Upper lobe of right lung (tissue), 1 donor: ENCODE measurements at regions not wholly inside any gene's neighbourhood (a gene's known extent, or its start where the extent isn't known, plus 50 kb on each side); places are given as distances from the start of the nearest gene placed in this dataset.
A peak's percentile ranks its signal among the peaks of the same experiment; 100 is the strongest.
"Not testable (repeated sequence)": the region's sequence is repeated elsewhere in the genome, so short reads cannot be mapped to it uniquely, and the experiment has no call there.

Experiments used
- ATAC-seq: fragments of 200-7000 bp; cut with Tn5 transposase; one replicate; pipeline ENCODE4 v1.9.1; 2020; ENCODE audit warnings: mild to moderate bottlenecking, moderate library complexity
- DNase-seq: peaks from one replicate; pipeline ENCODE4 v3.0.0-alpha.2; 2020
- H3K27ac ChIP-seq: fragments of 200-600 bp; one replicate; pipeline ENCODE4 v1.8.0; 2022
- H3K27me3 ChIP-seq: fragments of 200-600 bp; one replicate; pipeline ENCODE4 v1.8.0; 2022; ENCODE audit warnings: mild to moderate bottlenecking
- H3K36me3 ChIP-seq: fragments of 200-600 bp; one replicate; pipeline ENCODE4 v1.8.0; 2022
- H3K4me1 ChIP-seq: fragments of 200-600 bp; one replicate; pipeline ENCODE4 v1.8.0; 2022
- H3K4me3 ChIP-seq: fragments of 200-600 bp; one replicate; pipeline ENCODE4 v1.8.0; 2022; ENCODE audit warnings: mild to moderate bottlenecking
- H3K9me3 ChIP-seq: fragments of 200-600 bp; one replicate; pipeline ENCODE4 v1.8.0; 2022
- CTCF ChIP-seq: fragments of 200-600 bp; IDR thresholded peaks from one replicate; pipeline ENCODE4 v1.8.0; 2022; ENCODE audit warnings: antibody characterized with exemption
- intact Hi-C: fragments of 100-400 bp; cut with DNase I; formaldehyde crosslinking; loops from one replicate; pipeline ENCODE4 v1.11.0; 2022
- donor health status: DM: no; HTN: yes; CAD: no; lungs with severe emphysema.

DNA sequence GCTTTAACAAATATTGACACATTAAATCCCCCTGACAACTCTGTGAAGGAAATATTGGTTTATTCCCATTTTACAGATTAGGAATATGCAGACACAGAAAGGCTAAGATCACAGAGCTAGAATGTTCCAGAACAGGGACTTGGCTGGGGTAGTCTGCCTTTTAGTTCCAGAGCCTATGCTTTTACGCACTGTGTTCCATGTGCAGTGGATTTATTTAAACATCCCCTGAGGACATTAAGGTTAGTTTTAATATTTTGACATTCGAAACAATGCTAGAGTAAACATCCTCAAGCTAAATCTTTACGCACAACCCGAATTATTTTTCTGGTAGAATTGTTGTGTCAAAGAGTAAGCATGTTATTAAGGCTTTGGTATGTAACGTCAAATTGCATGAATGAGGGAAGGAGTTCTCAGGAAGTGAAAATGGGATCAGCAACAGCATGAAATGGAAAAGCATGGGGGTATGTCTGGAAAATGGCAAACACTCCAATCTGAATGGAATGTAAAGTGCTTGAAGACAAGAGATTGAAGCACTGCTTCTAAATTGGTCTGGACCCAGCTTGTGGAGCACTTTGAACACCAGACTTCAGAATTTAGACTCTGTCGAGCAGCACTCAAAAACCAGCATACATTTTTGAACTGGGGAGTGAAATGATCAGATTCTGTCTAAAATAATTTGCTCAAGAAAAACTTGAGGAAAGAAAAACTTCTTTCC is 429.9 kb downstream of the CD83 start:
- no peaks in the 10 kb centered on the region for H3K27me3 ChIP-seq
- H3K4me3 ChIP-seq = no peak overlapping the region
- no peaks in the 10 kb centered on the region for H3K4me1 ChIP-seq
- no peak overlapping the region for H3K27ac ChIP-seq
- ATAC-seq (peak; percentile 75), DNase-seq (no peak)
- TF ChIP-seq CTCF = no peak
- no peaks in the 10 kb centered on the region for H3K36me3 ChIP-seq
- intact Hi-C loops = no loop called here
- H3K9me3 ChIP-seq = no peaks in the 10 kb centered on the region

DNA sequence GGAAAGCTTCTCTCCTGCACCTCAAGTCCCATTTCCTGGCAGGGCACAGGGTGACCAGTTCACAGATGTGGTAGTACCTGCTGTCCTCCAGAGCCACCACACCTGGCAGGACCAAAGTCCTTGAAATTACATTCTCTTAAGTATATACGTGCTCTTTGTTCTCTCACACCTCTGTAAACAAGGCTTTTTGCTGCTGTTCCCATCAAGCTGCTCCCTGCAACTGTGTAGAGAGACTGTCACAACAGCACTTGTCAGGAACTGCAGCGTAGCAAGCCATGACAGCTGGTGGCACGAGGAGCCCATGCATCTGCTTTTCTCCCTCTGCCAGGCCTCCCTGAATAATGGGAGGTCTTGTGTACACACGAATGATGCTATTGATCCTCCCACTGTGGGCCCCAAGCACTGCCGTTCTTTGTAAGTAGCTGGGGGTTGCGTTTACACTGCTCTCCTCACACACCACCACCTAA is 431.8 kb downstream of the CD83 start:
- Histone ChIP-seq H3K4me3 (no peak overlapping the region), H3K4me1 (no peaks in the 10 kb centered on the region), H3K9me3 (no peaks in the 10 kb centered on the region), H3K27ac (no peak overlapping the region), H3K36me3 (no peaks in the 10 kb centered on the region), H3K27me3 (no peaks in the 10 kb centered on the region)
- intact Hi-C loops = no loop called here
- ATAC-seq (peak; percentile 52), DNase-seq (no peak)
- no peak for TF ChIP-seq CTCF

DNA sequence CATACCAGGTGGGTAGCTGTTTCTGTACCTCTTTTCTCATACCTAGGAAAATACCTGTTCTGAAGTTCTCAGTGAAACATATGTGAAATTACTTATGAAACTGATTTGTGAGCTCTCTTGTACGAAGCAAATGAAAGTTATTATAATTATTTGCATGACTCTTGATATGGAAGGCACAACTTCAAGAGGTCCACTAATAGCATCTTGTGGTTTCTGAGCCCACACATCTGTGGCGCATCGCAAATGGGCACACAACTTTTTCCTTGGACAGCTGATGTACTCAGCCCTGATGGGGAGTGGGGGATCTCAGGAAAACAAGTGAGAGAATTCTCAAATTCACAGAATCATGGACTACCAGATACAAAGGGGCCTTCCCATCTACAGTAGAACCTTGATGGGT is 432.3 kb downstream of the CD83 start:
- no peak for ATAC-seq
- intact Hi-C loops = no loop called here

DNA sequence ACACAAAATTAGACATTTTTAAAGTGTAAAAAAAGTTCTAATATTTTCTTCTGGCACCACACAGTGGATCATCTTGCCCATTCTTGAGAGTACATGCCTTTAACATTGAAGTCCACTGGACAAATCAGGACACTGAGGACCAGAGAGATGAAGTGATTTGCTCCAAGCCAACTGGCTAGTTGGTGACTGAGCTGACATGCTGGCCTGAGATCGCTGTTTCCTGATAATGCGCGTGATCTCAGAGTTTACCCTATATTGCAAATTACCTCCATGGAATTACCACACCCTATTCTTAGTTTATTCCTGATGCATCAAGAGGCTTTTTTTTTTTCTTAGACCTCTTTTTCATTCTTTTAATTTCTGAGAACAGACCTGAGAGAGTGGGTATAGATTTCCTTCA is 432.8 kb downstream of the CD83 start:
- ATAC-seq = no peak
- H3K9me3 ChIP-seq = no peaks in the 10 kb centered on the region
- H3K27ac ChIP-seq = no peak overlapping the region
- no peak for DNase-seq
- no peaks in the 10 kb centered on the region for H3K4me1 ChIP-seq
- H3K27me3 ChIP-seq = no peaks in the 10 kb centered on the region
- no peak for TF ChIP-seq CTCF
- no peak overlapping the region for H3K4me3 ChIP-seq
- no peaks in the 10 kb centered on the region for H3K36me3 ChIP-seq
- intact Hi-C loops = no loop called here

More for the DNA sequence above, 432.3 kb downstream of the CD83 start:
- Histone ChIP-seq H3K27me3 (no peaks in the 10 kb centered on the region), H3K9me3 (no peaks in the 10 kb centered on the region), H3K4me3 (no peak overlapping the region), H3K4me1 (no peaks in the 10 kb centered on the region), H3K36me3 (no peaks in the 10 kb centered on the region), H3K27ac (no peak overlapping the region)
- no peak for TF ChIP-seq CTCF
- DNase-seq = no peak

DNA sequence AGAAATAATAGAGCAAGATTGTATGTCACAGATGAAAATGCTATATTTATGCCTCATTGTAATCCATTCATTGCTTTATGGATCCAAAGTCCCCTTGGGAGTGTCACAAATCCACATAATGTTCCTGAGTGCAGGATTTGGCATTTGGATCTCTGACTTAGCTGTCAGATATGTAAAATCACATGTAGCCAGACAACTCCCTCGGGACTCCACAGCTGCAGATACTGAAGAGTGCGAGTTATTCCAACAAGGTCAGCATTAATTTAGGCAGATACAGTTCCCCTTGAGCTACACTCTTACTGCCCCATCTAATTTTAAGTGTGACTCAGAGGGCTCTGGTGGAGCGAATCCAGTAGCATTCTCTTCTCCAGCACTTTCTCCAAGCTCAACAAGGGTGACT is 433.2 kb downstream of the CD83 start:
- DNase-seq (no peak), ATAC-seq (no peak)
- H3K4me1 ChIP-seq = no peaks in the 10 kb centered on the region
- H3K27me3 ChIP-seq = no peaks in the 10 kb centered on the region
- no peaks in the 10 kb centered on the region for H3K9me3 ChIP-seq
- no peak for TF ChIP-seq CTCF
- intact Hi-C loops = no loop called here
- H3K36me3 ChIP-seq = no peaks in the 10 kb centered on the region
- no peak overlapping the region for H3K27ac ChIP-seq
- no peak overlapping the region for H3K4me3 ChIP-seq

- ATAC-seq, H3K36me3 ChIP-seq, H3K9me3 ChIP-seq, H3K4me3 ChIP-seq, DNase-seq, intact Hi-C loops, H3K4me1 ChIP-seq, H3K27ac ChIP-seq, H3K27me3 ChIP-seq: not testable (repeated sequence)
Measured at GRCh38 chr6:14551601-14552000, 434.0 kb downstream of the CD83 start.
